Thoracic aorta (tissue), 2 donors: ENCODE measurements at regions not wholly inside any gene's neighbourhood (a gene's known extent, or its start where the extent isn't known, plus 50 kb on each side); places are given as distances from the start of the nearest gene placed in this dataset.
"Not testable (repeated sequence)": the region's sequence is repeated elsewhere in the genome, so short reads cannot be mapped to it uniquely, and the experiment has no call there.

Experiments
- ATAC-seq: fragments of 150-250 bp; one replicate; pipeline ENCODE4 v1.8.0; 2017; ENCODE audit warnings: low read depth; ENCODE audit not compliant: insufficient number of reproducible peaks, low FRiP score
- DNase-seq: peaks from one replicate; pipeline ENCODE4 v3.0.0-alpha.2; 2020; ENCODE audit warnings: low spot score
- H3K27ac ChIP-seq, 2 donors: fragments of 200-600 bp; sonication (generic); 1 replicate in 1 of 2; 2 replicates in 1 of 2; pipeline ENCODE4 v1.5.1; 2016; ENCODE audit warnings: mild to moderate bottlenecking in 2 of 2, moderate library complexity in 2 of 2
- H3K27me3 ChIP-seq: fragments of 200-600 bp; sonication (generic); replicated peaks from 2 replicates; pipeline ENCODE4 v1.6.0; 2016; ENCODE audit warnings: mild to moderate bottlenecking; ENCODE audit not compliant: insufficient read depth
- H3K36me3 ChIP-seq: fragments of 200-600 bp; sonication (generic); one replicate; pipeline ENCODE4 v1.5.1; 2016
- H3K4me1 ChIP-seq, 2 donors: fragments of 200-600 bp; sonication (generic); 1 replicate in 1 of 2; 2 replicates in 1 of 2; pipeline versions ENCODE4 v1.5.1 to v1.6.0; 2016; ENCODE audit warnings: low read depth in 2 of 2, mild to moderate bottlenecking in 1 of 2; ENCODE audit not compliant: control insufficient read depth in 1 of 2
- H3K4me3 ChIP-seq: fragments of 200-600 bp; sonication (generic); 2 replicates; pipeline ENCODE4 v1.5.1; 2016; ENCODE audit warnings: mild to moderate bottlenecking
- H3K9me3 ChIP-seq: fragments of 200-600 bp; sonication (generic); 2 replicates; pipeline ENCODE4 v1.5.1; 2016
- TF ChIP-seq, protein P1 (sequence below): fragments of 200-600 bp; sonication (generic); IDR thresholded peaks from one replicate; pipeline ENCODE4 v1.5.1; 2019; ENCODE audit warnings: antibody characterized with exemption

GRCh38 chr3:71951361-71951760, 166.4 kb upstream of the PROK2 start:
- Histone ChIP-seq H3K4me1 (peaks cover 0 to 11% of the 10 kb centered on the region in 2 donors), H3K4me3 (no peak overlapping the region), H3K27ac (no peak overlapping the region), H3K27me3 (no peaks in the 10 kb centered on the region), H3K9me3 (no peaks in the 10 kb centered on the region), H3K36me3 (no peaks in the 10 kb centered on the region)
- ATAC-seq (no peak), DNase-seq (no peak)
- TF ChIP-seq, protein P1, sequence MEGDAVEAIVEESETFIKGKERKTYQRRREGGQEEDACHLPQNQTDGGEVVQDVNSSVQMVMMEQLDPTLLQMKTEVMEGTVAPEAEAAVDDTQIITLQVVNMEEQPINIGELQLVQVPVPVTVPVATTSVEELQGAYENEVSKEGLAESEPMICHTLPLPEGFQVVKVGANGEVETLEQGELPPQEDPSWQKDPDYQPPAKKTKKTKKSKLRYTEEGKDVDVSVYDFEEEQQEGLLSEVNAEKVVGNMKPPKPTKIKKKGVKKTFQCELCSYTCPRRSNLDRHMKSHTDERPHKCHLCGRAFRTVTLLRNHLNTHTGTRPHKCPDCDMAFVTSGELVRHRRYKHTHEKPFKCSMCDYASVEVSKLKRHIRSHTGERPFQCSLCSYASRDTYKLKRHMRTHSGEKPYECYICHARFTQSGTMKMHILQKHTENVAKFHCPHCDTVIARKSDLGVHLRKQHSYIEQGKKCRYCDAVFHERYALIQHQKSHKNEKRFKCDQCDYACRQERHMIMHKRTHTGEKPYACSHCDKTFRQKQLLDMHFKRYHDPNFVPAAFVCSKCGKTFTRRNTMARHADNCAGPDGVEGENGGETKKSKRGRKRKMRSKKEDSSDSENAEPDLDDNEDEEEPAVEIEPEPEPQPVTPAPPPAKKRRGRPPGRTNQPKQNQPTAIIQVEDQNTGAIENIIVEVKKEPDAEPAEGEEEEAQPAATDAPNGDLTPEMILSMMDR: no peak

DNA sequence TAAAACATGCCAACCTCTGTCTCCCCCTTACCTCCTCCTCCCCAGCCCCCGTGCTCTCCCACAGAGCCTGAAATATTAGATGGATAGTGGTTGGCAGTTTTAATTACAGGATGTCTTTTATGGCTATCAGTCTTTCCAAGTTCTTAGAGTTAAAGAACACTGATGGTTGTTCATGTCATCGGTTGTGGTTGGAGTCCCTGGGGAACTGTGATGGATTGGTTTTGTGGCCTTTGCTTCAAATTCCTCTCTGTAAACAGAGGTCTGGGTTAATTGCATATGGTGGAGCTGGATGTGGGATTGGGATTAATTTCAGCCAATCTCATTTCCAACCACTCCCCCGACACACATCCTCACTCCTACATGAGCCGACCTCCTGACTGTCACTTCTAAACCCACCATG, 164.5 kb upstream of the PROK2 start:
- Histone ChIP-seq H3K4me1 (no peaks in the 10 kb centered on the region), H3K4me3 (no peak overlapping the region), H3K36me3 (no peaks in the 10 kb centered on the region), H3K27me3 (no peaks in the 10 kb centered on the region), H3K27ac (no peak overlapping the region), H3K9me3 (no peaks in the 10 kb centered on the region)
- TF ChIP-seq, protein P1: no peak
- no peak for ATAC-seq
- DNase-seq: no peak

GRCh38 chr3:71944482-71945065, 159.6 kb upstream of the PROK2 start:
- DNase-seq (no peak), ATAC-seq (no peak)
- Histone ChIP-seq H3K9me3 (no peaks in the 10 kb centered on the region), H3K4me1 (no peaks in the 10 kb centered on the region), H3K36me3 (no peaks in the 10 kb centered on the region), H3K4me3 (no peak overlapping the region), H3K27ac (no peak overlapping the region), H3K27me3 (no peaks in the 10 kb centered on the region)
- TF ChIP-seq, protein P1: no peak

DNA sequence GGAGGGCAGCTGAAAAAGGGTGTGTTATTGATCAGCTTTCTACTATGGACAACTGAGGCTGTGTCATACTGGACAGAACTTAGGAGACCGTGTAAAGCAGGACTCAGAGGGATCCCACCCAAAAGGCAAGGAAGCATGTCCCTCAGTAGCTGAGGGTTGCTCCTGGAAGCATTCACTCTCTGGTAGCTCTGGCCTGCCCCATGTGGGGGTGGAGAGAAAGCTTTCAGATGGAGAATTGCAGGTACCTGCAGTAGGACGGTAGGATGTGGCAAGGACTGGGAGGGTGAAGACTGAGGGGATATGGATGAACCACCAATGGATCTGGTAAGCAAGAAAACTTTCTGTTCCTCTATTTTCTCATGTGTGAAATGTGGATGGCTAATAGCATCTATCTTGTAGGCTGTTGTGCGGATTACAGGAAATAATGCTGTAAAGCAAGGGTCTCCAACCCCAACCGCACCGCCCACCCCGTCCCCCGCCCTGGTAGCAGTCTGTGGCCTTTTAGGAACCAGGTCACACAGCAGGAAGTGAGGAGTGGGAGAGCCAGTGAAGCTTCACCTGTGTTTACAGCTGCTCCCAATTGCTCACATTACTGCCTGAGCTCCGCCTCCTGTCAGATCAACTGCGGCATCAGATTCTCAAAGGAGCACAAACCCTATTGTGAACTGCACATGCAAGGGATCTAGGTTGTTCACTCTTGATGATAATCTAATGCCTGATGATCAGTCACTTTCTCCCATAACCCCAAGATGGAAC, 157.7 kb upstream of the PROK2 start:
- Histone ChIP-seq H3K27ac (no peak overlapping the region), H3K9me3 (no peaks in the 10 kb centered on the region), H3K36me3 (no peaks in the 10 kb centered on the region), H3K27me3 (no peaks in the 10 kb centered on the region), H3K4me1 (no peaks in the 10 kb centered on the region), H3K4me3 (no peak overlapping the region)
- ATAC-seq (no peak), DNase-seq (no peak)
- TF ChIP-seq, protein P1: no peak

GRCh38 chr3:71940486-71940885, 155.5 kb upstream of the PROK2 start:
- TF ChIP-seq, protein P1: no peak
- DNase-seq (no peak), ATAC-seq (no peak)
- Histone ChIP-seq H3K36me3 (no peaks in the 10 kb centered on the region), H3K27ac (no peak overlapping the region), H3K27me3 (no peaks in the 10 kb centered on the region), H3K4me3 (no peak overlapping the region), H3K4me1 (no peaks in the 10 kb centered on the region), H3K9me3 (no peaks in the 10 kb centered on the region)

DNA sequence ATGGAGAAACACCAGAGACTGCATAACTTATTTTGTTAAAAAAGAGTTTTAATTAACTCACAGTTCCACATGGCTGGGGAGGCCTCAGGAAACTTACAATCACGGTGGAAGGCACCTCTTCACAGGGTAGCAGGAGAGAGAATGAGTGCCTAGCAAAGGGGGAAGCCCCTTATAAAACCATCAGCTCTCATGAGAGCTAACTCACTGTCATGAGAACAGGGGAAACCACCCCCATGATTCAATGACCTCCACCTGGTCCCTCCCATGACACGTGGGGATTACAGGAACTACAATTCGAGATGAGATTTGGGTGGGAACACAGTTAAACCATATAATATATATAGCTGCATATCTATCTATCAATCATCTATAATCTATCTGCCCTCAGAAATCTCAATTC, 153.1 kb upstream of the PROK2 start:
- H3K27me3 ChIP-seq, H3K9me3 ChIP-seq, H3K4me3 ChIP-seq, H3K36me3 ChIP-seq, DNase-seq, ATAC-seq, H3K27ac ChIP-seq, H3K4me1 ChIP-seq: not testable (repeated sequence)
